ENCODE measurements at regions not wholly inside any gene's neighbourhood (a gene's known extent, or its start where the extent isn't known, plus 50 kb on each side); places are given as distances from the start of the nearest gene placed in this dataset.

- Histone ChIP-seq H3K4me1 (ENCODE audit: insufficient read depth, low read length) (no peaks in the 10 kb centered on the region), H4K20me1 (ENCODE audit: insufficient read depth, low read length) (no peaks in the 10 kb centered on the region), H3K4me2 (ENCODE audit: low read depth, low read length) (no peak overlapping the region), H2AFZ (ENCODE audit: low read length) (no peak overlapping the region), H3K9ac (ENCODE audit: insufficient read depth, low read depth, low read length) (no peak overlapping the region), H3K4me3 (replicated peaks in 1 of 3; ENCODE audit: insufficient read depth in 1 of 3, low read depth in 2 of 3, low read length in 3 of 3) (no peak overlapping the region), H3K27me3 (ENCODE audit: control insufficient read depth in 1 of 2, insufficient read depth in 2 of 2, low read length in 2 of 2) (no peaks in the 10 kb centered on the region), H3K36me3 (replicated peaks in 1 of 2; ENCODE audit: control insufficient read depth in 1 of 2, insufficient read depth in 2 of 2, low read length in 2 of 2) (no peaks in the 10 kb centered on the region), H3K79me2 (ENCODE audit: insufficient read depth, low read length) (no peaks in the 10 kb centered on the region), H3K27ac (ENCODE audit: extremely low read length, insufficient read depth, low read length) (no peak overlapping the region), H3K9me3 (ENCODE audit: low read length) (no peaks in the 10 kb centered on the region)
- ATAC-seq, result no peak
- no TSS peak for BruUV-seq (replicated peaks)
- DNase-seq (ENCODE audit: low spot score), result no peak
- ChIA-PET POLR2A (no interaction called here), CTCF (ENCODE audit: low intra/inter-chr PET ratio, low total read pairs) (no interaction called here)
- FAIRE-seq, result no peak
- no peak for TF ChIP-seq ZNF766 (CRISPR knock-in tag; IDR thresholded peaks at IDR 0.05; ENCODE audit: borderline replicate concordance)
- no peak for TF ChIP-seq SMARCE1 (IDR thresholded peaks at IDR 0.05; ENCODE audit: borderline replicate concordance)
- no peak for TF ChIP-seq HNRNPUL1 (IDR thresholded peaks at IDR 0.05; ENCODE audit: low read depth, low read length)
- no peak for TF ChIP-seq SRF (IDR thresholded peaks at IDR 0.05; ENCODE audit: low read depth, low read length)
- no peak for TF ChIP-seq JDP2 (CRISPR knock-in tag; IDR thresholded peaks at IDR 0.05; ENCODE audit: borderline replicate concordance)
- TF ChIP-seq RFXAP (CRISPR knock-in tag; IDR thresholded peaks at IDR 0.05; ENCODE audit: borderline replicate concordance), result no peak
- no peak for TF ChIP-seq HOXD1 (CRISPR knock-in tag; IDR thresholded peaks at IDR 0.05)
- no peak for TF ChIP-seq RFX1 (IDR thresholded peaks at IDR 0.05)
- no peak for TF ChIP-seq ZNF207 (IDR thresholded peaks at IDR 0.05; ENCODE audit: borderline replicate concordance)
- TF ChIP-seq BRF2 (CRISPR knock-in tag; IDR thresholded peaks at IDR 0.05), result no peak
- TF ChIP-seq ZNF460 (CRISPR knock-in tag; IDR thresholded peaks at IDR 0.05; ENCODE audit: borderline replicate concordance), result no peak
- TF ChIP-seq CTCF (CRISPR knock-in tag; IDR thresholded peaks at IDR 0.05), result no peak
- intact Hi-C loops (cut with micrococcal nuclease; ENCODE audit: unreplicated experiment), result no loop called here
- 10% methylated on average over 2 of the region's 2 CpGs for WGBS (ENCODE audit: low lambda C conversion rate)
- in situ Hi-C loops (cut with HindIII; ENCODE audit: extremely low pct_ligation_motif_present, low pct_unique_long_range_greater_than_20kb), result loop anchor here (5.0 kb wide), 1 partner anchor 50 kb away; no protein-coding TSS in a partner anchor
Observed at GRCh38 chr5:61272688-61273087, 59.4 kb upstream of the ZSWIM6 start.
